OCI-M1 (cell line): ENCODE measurements at regions not wholly inside any gene's neighbourhood (a gene's known extent, or its start where the extent isn't known, plus 50 kb on each side); places are given as distances from the start of the nearest gene placed in this dataset.

ENCODE experiments used
- DNase-seq: peaks from one replicate; lab custom pipeline; 2025; lab: John Stamatoyannopoulos, UW

DNA sequence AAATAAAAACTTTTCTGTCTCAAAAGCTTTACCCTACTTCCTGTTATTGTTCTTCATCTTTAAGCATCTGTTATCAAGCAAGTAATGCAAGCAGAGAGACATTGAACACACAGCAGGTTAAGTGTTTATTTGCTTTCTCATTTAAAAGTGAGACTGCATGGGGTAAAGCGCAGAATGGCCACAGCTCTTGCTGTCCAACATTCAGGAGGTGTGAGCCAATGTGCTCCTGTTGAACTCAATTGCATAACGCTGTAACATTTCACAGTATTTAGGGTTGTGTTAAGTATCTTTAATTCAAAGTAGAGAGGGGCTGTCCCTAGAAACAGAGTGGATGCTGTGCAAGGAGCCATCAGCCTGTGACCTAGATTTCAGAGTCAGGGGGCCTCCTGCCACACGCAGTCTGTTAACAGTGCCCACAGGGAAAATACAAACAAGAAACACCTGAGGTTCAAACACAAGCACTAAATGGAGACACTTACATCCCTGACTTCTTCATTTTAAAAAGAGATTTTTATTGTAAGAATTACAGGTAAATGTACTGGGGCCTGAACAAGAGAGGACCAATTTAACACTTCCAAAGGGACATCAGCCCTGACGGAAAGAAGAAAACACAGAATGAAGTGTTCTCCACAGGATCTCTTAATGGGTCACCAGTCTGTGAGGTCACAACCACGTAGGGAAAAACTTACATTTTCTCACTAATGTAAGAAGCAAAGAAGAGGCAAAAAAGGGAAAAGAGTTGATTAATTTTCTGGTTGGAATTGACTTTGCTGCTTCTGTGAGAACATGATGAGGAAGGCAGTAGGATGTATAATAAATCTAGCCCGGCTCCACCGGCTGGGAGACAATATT, 815.1 kb downstream of the VGLL3 start:
- DNase-seq: no peak

DNA sequence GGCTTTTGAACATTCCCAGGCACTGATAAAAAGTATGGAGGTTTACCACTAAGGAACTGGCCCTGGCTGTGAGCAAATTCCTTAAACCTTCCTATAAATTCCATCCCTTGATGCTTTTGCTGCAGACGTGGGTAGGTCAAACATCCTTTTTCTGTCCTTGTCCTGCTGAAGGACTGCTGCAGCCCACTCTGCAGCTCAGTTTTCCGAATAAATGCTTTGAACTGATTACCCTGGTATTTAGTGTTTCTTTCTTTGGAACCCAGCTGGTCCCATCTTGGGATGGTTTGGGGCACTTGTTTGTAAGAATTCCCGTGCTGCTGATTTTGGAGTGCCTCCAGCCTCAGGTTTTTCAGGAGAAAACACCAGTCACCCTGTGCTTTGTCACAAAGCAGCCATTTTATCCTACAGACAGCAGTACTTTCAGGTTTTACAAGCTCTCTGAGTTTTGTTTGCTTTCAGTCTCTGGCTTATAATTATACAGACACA, 815.9 kb downstream of the VGLL3 start:
- DNase-seq: no peak

DNA sequence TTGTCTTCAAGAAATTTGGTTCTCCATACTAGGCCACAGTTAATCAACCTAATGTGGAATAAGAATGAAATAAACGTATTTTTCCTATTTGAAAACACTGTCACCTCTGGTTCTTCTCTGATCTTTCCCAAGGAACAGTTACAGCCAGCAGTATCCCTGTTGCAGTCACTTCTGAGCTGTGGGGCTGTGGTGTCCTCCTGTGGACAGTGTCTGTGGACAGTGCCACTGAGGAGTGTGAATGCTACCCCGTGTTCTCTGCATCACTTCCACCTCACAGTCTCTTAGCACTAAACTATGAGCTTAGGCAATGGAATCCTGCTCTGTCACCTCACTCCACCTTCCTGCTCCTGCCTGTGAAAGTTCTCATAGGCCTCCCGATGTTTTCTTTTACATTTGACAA, 817.5 kb downstream of the VGLL3 start:
- no peak for DNase-seq

DNA sequence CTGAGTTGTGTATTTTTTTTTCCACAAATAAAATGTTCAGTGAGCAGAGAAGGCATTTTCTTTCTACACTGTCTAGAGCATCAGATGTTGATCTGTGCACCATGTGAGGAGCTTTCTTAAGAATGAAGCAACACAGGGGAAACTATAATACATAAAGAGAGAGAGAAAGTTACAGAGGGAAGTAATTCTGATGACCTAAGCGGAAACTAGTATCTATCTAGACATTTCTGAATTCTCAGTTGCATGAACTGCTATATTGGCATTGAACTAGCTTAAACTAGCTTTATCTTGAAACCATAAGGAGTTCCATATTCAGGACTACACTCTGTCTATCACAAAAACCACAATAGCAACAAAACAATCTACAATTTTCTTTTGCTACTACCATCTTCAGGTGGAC, 822.4 kb downstream of the VGLL3 start:
- DNase-seq: peak; percentile 92

DNA sequence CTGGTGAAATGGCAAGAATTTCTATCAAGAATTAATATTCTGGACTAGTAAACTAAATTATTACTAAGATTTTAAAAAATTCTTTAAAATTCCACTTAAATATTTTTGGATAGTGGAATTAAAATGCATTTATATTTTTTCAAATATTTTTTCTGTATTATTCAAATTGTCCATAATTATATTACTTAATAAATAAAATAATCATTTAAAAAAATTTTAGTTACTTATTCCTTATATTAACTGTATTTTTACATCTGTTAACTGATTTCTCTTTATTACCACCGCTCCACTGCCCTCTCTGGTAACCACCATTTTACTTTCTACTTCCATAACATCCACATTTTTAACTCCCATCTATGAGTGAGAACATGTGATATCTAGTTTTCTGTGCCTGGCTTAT, 828.4 kb downstream of the VGLL3 start:
- no peak for DNase-seq

DNA sequence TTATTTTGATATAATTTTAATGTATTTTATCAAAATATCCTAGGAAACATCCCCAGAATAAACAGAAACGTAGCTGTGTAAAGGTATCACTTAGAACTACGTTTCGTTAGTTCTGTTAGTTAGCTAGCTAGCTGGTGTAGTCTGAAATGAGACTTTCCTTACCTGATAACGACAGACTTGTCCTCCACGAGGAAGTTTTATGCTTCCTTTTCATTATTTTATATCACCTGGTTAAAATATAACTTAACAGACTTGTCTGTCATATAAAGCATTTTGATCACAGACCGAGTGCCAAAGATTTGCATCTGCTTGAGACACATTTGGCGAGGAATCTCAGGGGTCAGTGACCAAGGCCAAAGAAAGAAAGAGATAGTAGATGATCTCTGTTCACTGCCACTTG, 829.5 kb downstream of the VGLL3 start:
- DNase-seq: no peak

DNA sequence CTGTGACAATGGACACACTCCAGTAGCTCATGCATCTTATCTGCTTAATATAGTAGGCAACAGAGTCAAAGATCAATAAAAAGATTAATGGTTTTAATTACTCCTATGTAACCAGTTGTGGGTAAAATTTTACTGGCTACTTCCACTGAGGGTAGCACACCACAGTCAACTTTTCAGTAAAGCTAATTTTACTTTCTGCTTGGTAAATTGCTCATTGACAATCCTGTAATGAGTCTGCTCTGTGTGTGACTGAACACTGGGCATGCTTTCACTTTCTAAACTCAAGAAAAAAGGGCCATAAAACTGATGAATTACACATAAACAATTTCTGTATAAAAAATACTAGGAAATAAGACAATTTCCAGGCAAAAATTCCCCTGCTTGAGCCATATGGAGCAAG, 838.3 kb downstream of the VGLL3 start:
- peak; percentile 5 for DNase-seq

DNA sequence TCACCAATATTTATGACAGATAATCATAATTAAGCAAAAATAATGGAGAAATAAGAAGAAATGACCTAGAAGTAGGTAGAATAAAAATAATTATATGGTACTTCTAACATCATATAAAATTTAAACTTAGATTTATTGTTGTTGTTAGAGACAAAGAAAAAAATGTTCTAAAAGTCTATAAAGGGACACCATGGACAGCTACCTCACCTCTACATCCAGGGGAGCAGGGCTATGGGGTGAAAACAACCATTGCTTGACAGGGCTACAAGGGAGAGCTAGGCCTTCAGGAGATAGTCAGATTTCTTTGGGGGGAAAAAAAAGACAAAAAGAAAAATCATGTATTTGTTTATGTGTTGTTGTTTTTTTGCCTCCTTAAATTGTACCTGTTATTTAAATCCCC, 841.9 kb downstream of the VGLL3 start:
- DNase-seq: no peak

DNA sequence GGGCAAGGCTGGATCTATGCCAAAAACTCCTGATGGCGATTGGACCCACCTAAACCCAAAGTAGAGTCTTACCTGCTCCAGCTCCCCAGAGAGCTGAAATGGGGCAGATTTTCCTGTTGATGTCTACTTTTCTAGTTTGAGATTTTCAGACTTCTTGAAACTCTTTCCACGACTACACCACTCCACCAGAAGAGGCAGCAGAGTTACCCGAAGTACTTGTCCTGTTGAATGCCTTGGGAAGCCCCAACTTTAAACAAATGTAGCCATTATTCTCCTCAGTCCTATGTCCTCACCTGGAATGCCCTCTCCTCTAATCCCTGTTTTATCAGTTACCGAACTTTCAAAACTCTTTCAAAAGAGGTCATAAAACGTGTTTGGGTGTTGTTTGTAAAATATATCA, 843.8 kb downstream of the VGLL3 start:
- no peak for DNase-seq

DNA sequence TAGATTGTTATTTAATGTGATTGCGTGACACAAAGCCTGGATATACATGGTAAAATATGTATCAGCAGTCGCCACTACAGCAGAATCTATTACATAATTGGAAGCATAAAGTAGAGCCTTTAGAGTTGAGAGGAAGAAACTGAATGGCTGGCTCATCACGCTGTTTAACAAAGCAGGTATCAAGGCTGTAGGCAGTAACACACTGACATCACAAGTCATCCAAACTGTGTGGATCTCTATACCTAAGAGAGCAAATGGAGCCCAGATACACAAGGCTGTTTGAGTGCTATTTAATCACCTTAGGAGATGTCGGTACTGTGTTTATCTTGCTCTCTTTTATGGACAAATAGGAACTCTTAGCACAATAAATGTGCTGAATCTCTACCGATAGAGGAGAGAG, 864.4 kb downstream of the VGLL3 start:
- no peak for DNase-seq
